IMR-90 (cell line): ENCODE measurements at regions not wholly inside any gene's neighbourhood (a gene's known extent, or its start where the extent isn't known, plus 50 kb on each side); places are given as distances from the start of the nearest gene placed in this dataset.

Experiments used
- ATAC-seq: fragments of 200-7000 bp; cut with Tn5 transposase; 2 replicates; pipeline ENCODE4 v1.9.1; 2020; ENCODE audit warnings: low read depth, mild to moderate bottlenecking, moderate library complexity
- BruUV-seq: library from RNA; stranded (reverse); fragments of 400-500 nt; replicated peaks from 2 replicates; lab custom pipeline; 2021; lab: Mats Ljungman, UMichigan
- CTCF ChIA-PET: fragments of 300-600 bp; formaldehyde crosslinking; extraction: SDS; loops from one replicate; lab custom pipeline; 2021; ENCODE audit warnings: antibody characterized with exemption; lab: Yijun Ruan, JAX
- POLR2A ChIA-PET: fragments of 300-600 bp; sonication (Branson Sonifier 250); formaldehyde crosslinking; loops from one replicate; lab custom pipeline; 2022; ENCODE audit warnings: antibody characterized with exemption; ENCODE audit not compliant: unreplicated experiment; lab: Charles Lee
- DNase-seq: peaks from one replicate; pipeline ENCODE4 v3.0.0; 2013
- H2AFZ ChIP-seq: replicated peaks from 2 replicates; pipeline ENCODE3; 2013; ENCODE audit warnings: low read length, mild to moderate bottlenecking; ENCODE audit not compliant: poor library complexity
- H2AK5ac ChIP-seq: 2 replicates; pipeline ENCODE4 v1.6.1; 2013; ENCODE audit warnings: low read depth, low read length, inconsistent platforms
- H2AK9ac ChIP-seq: replicated peaks from 2 replicates; pipeline ENCODE3; 2013; ENCODE audit warnings: mild to moderate bottlenecking, low read depth, low read length, moderate library complexity; ENCODE audit not compliant: poor library complexity
- H2BK120ac ChIP-seq: 2 replicates; pipeline ENCODE4 v1.6.1; 2013; ENCODE audit warnings: low read depth, low read length, inconsistent platforms
- H2BK15ac ChIP-seq: 3 replicates; pipeline ENCODE4 v1.6.1; 2013; ENCODE audit warnings: low read depth, low read length, inconsistent platforms
- H2BK20ac ChIP-seq: 2 replicates; pipeline ENCODE4 v1.6.1; 2013; ENCODE audit warnings: low read depth, mild to moderate bottlenecking, inconsistent platforms, low read length, moderate library complexity
- H2BK5ac ChIP-seq: 2 replicates; pipeline ENCODE4 v1.6.1; 2013; ENCODE audit warnings: mild to moderate bottlenecking, low read depth, low read length, inconsistent platforms; ENCODE audit not compliant: poor library complexity, severe bottlenecking
- H3K14ac ChIP-seq: replicated peaks from 2 replicates; pipeline ENCODE4 v1.6.1; 2013; ENCODE audit warnings: low read depth, low read length, inconsistent platforms
- H3K18ac ChIP-seq: 2 replicates; pipeline ENCODE4 v1.6.1; 2013; ENCODE audit warnings: low read depth, low read length, control low read depth
- H3K23ac ChIP-seq: 2 replicates; pipeline ENCODE4 v1.6.1; 2013; ENCODE audit warnings: low read depth, low read length, inconsistent platforms
- H3K27ac ChIP-seq: 2 replicates; pipeline ENCODE4 v1.5.1; 2013; ENCODE audit warnings: mild to moderate bottlenecking, control low read depth, low read length; ENCODE audit not compliant: insufficient read depth
- H3K27me3 ChIP-seq: 2 replicates; pipeline ENCODE4 v1.6.1; 2013; ENCODE audit warnings: low read length; ENCODE audit not compliant: control insufficient read depth, insufficient read depth
- H3K36me3 ChIP-seq: 2 replicates; pipeline ENCODE4 v1.6.1; 2013; ENCODE audit warnings: low read length, mixed read lengths; ENCODE audit not compliant: control insufficient read depth, insufficient read depth
- H3K4ac ChIP-seq: 2 replicates; pipeline ENCODE4 v1.6.1; 2013; ENCODE audit warnings: low read depth, low read length, inconsistent platforms
- H3K4me1 ChIP-seq: 2 replicates; pipeline ENCODE4 v1.6.1; 2013; ENCODE audit warnings: low read length, mixed read lengths; ENCODE audit not compliant: control insufficient read depth, insufficient read depth
- H3K4me2 ChIP-seq: 2 replicates; pipeline ENCODE4 v1.6.1; 2013; ENCODE audit warnings: low read depth, mild to moderate bottlenecking, control low read depth, low read length, moderate library complexity
- H3K4me3 ChIP-seq: 2 replicates; pipeline ENCODE4 v1.5.1; 2013; ENCODE audit warnings: low read depth, mild to moderate bottlenecking, control low read depth, low read length, moderate library complexity; ENCODE audit not compliant: insufficient read depth
- H3K56ac ChIP-seq: 2 replicates; pipeline ENCODE4 v1.6.1; 2013; ENCODE audit warnings: low read length, inconsistent platforms; ENCODE audit not compliant: insufficient read depth; ENCODE audit errors: extremely low read depth
- H3K79me1 ChIP-seq, 2 experiments: 2 replicates each; pipeline ENCODE4 v1.6.1; 2013; ENCODE audit warnings: low read length in 2 of 2, inconsistent platforms in 1 of 2, low read depth in 1 of 2
- H3K9ac ChIP-seq: 2 replicates; pipeline ENCODE4 v1.6.1; 2013; ENCODE audit warnings: low read depth, low read length, control low read depth
- H3K9me1 ChIP-seq: 2 replicates; pipeline ENCODE4 v1.6.1; 2013; ENCODE audit warnings: low read length, inconsistent platforms; ENCODE audit not compliant: insufficient read depth
- H3K9me3 ChIP-seq: 2 replicates; pipeline ENCODE4 v1.6.1; 2013; ENCODE audit warnings: low read length; ENCODE audit not compliant: control insufficient read depth, insufficient read depth
- H4K20me1 ChIP-seq: 2 replicates; pipeline ENCODE4 v1.6.1; 2013; ENCODE audit warnings: low read length, inconsistent platforms; ENCODE audit not compliant: insufficient read depth
- H4K5ac ChIP-seq: 2 replicates; pipeline ENCODE4 v1.6.1; 2013; ENCODE audit warnings: mild to moderate bottlenecking, low read depth, low read length, control low read depth
- H4K8ac ChIP-seq, 2 experiments: 2 replicates each; pipeline ENCODE4 v1.6.1; 2013; ENCODE audit warnings: low read depth in 2 of 2, low read length in 2 of 2, control low read depth in 1 of 2, inconsistent platforms in 1 of 2
- H4K91ac ChIP-seq: 2 replicates; pipeline ENCODE4 v1.6.1; 2013; ENCODE audit warnings: low read depth, low read length, inconsistent platforms; ENCODE audit not compliant: insufficient read depth
- BHLHE40 ChIP-seq: fragments of 150-350 bp; IDR thresholded peaks from 2 replicates; pipeline ENCODE4 v1.6.1; 2016; ENCODE audit warnings: mild to moderate bottlenecking, low read depth, low read length
- FOS ChIP-seq: fragments of 150-350 bp; IDR thresholded peaks from 2 replicates; pipeline ENCODE4 v1.6.1; 2016; ENCODE audit warnings: low read depth, low read length
- NFE2L2 ChIP-seq: fragments of 150-350 bp; IDR thresholded peaks from 2 replicates; pipeline ENCODE4 v1.6.1; 2016; ENCODE audit warnings: low read depth, mild to moderate bottlenecking, low read length
- POLR2A ChIP-seq: IDR thresholded peaks from 2 replicates; pipeline ENCODE4 v1.6.1; 2012; ENCODE audit warnings: mild to moderate bottlenecking, low read depth, low read length
- RAD21 ChIP-seq: IDR thresholded peaks from 2 replicates; pipeline ENCODE4 v1.6.1; 2012; ENCODE audit warnings: low read length, improper control_type of control experiment
- RCOR1 ChIP-seq: IDR thresholded peaks from 2 replicates; pipeline ENCODE4 v1.6.1; 2012; ENCODE audit warnings: mild to moderate bottlenecking, low read length, improper control_type of control experiment; ENCODE audit not compliant: insufficient replicate concordance
- RFX5 ChIP-seq: IDR thresholded peaks from 2 replicates; pipeline ENCODE4 v1.8.0; 2012; ENCODE audit warnings: low read depth, mild to moderate bottlenecking, low read length, moderate library complexity
- SMC3 ChIP-seq: fragments of 150-350 bp; IDR thresholded peaks from 2 replicates; pipeline ENCODE4 v1.6.1; 2016; ENCODE audit warnings: low read depth, mild to moderate bottlenecking, antibody characterized with exemption, low read length, moderate library complexity
- WGBS, 2 experiments: methylation state at CpG; one replicate each; pipeline versions ENCODE4 v1.1.5 to v1.1.7; 2013; ENCODE audit warnings: missing lambda C conversion rate in 2 of 2; ENCODE audit not compliant: insufficient read length in 1 of 2; ENCODE audit errors: extremely low coverage in 2 of 2; 5-methylcytosine and 5-hydroxymethylcytosine counted together
- dilution Hi-C: fragments of 300-500 bp; cut with HindIII; formaldehyde crosslinking; loops from one replicate; pipeline ENCODE4 v1.14.3; 2018; ENCODE audit warnings: low sequenced_read_pairs; ENCODE audit not compliant: unreplicated experiment
- in situ Hi-C: fragments of 300-500 bp; cut with MboI; formaldehyde crosslinking; loops from 3 replicates; pipeline ENCODE4 v1.14.3; 2019; ENCODE audit warnings: low sequenced_read_pairs, inconsistent platforms, mixed read lengths
- intact Hi-C: fragments of 100-400 bp; cut with micrococcal nuclease; formaldehyde crosslinking; loops from 2 replicates; pipeline ENCODE4 v1.10.0; 2022
- TF ChIP-seq, protein P1 (sequence below): fragments of 150-350 bp; IDR thresholded peaks from 2 replicates; pipeline ENCODE4 v1.6.1; 2016; ENCODE audit warnings: low read depth, mild to moderate bottlenecking, low read length, moderate library complexity, borderline replicate concordance
- TF ChIP-seq, protein P2 (sequence below): fragments of 150-350 bp; IDR thresholded peaks from 2 replicates; pipeline ENCODE4 v1.6.1; 2017; ENCODE audit warnings: mild to moderate bottlenecking, antibody characterized with exemption, low read length, low read depth

DNA sequence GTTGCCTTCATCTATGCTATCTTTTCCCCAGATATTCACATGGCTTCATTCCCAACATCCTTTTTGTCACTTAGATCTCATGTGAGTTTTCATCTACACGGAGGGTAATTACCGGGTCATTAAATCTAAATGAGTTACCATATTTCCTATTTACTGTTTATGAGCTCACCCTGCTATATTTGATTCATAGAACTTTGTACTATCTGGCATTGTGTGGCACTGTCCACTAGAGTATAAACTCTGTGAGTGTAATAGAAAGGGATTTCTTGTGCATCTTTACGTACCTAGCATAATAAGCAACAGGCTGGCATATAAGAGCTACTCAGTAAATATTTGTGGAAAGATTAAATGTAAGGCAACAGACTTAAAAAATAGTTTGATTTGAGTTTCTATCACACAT, 86.1 kb upstream of the LMO3 start:
- no peak overlapping the region for H2BK120ac ChIP-seq
- H4K20me1 ChIP-seq: no peaks in the 10 kb centered on the region
- H3K4me3 ChIP-seq: no peak overlapping the region
- no peak overlapping the region for H2AFZ ChIP-seq
- H3K9ac ChIP-seq: no peak overlapping the region
- H4K91ac ChIP-seq: no peak overlapping the region
- dilution Hi-C loops (no loop called here), in situ Hi-C loops (no loop called here), intact Hi-C loops (no loop called here)
- H3K4me1 ChIP-seq: no peaks in the 10 kb centered on the region
- H4K8ac ChIP-seq: no peak overlapping the region
- no peak overlapping the region for H3K56ac ChIP-seq
- no peak overlapping the region for H3K4me2 ChIP-seq
- no peak overlapping the region for H2AK5ac ChIP-seq
- no peaks in the 10 kb centered on the region for H3K27me3 ChIP-seq
- H3K18ac ChIP-seq: no peak overlapping the region
- H3K36me3 ChIP-seq: no peaks in the 10 kb centered on the region
- H4K5ac ChIP-seq: no peak overlapping the region
- H3K23ac ChIP-seq: no peak overlapping the region
- H3K4ac ChIP-seq: no peak overlapping the region
- no CpG with 5 or more reads among the region's 3 CpGs for WGBS, 2 experiments
- no peak overlapping the region for H2AK9ac ChIP-seq
- ChIA-PET CTCF (no interaction called here), POLR2A (no interaction called here)
- ATAC-seq (no peak), DNase-seq (no peak)
- no peak overlapping the region for H2BK5ac ChIP-seq
- TF ChIP-seq FOS (no peak), POLR2A (no peak), RFX5 (no peak), RAD21 (no peak), BHLHE40 (no peak), SMC3 (no peak), RCOR1 (no peak), NFE2L2 (no peak)
- TF ChIP-seq, protein P1, sequence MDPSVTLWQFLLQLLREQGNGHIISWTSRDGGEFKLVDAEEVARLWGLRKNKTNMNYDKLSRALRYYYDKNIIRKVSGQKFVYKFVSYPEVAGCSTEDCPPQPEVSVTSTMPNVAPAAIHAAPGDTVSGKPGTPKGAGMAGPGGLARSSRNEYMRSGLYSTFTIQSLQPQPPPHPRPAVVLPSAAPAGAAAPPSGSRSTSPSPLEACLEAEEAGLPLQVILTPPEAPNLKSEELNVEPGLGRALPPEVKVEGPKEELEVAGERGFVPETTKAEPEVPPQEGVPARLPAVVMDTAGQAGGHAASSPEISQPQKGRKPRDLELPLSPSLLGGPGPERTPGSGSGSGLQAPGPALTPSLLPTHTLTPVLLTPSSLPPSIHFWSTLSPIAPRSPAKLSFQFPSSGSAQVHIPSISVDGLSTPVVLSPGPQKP: no peak
- TF ChIP-seq, protein P2, sequence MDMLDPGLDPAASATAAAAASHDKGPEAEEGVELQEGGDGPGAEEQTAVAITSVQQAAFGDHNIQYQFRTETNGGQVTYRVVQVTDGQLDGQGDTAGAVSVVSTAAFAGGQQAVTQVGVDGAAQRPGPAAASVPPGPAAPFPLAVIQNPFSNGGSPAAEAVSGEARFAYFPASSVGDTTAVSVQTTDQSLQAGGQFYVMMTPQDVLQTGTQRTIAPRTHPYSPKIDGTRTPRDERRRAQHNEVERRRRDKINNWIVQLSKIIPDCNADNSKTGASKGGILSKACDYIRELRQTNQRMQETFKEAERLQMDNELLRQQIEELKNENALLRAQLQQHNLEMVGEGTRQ: no peak
- no TSS peak for BruUV-seq
- no peak overlapping the region for H3K14ac ChIP-seq
- H2BK15ac ChIP-seq: no peak overlapping the region
- no peak overlapping the region for H2BK20ac ChIP-seq
- no peak overlapping the region for H3K27ac ChIP-seq
- no peaks in the 10 kb centered on the region for H3K9me1 ChIP-seq
- peaks cover 3% of the 10 kb centered on the region for H3K9me3 ChIP-seq
- H3K79me1 ChIP-seq: no peaks in the 10 kb centered on the region
